Sigmoid colon (tissue), 3 donors: ENCODE measurements at regions not wholly inside any gene's neighbourhood (a gene's known extent, or its start where the extent isn't known, plus 50 kb on each side); places are given as distances from the start of the nearest gene placed in this dataset.

Experiments used
- CTCF ChIP-seq, 4 experiments: fragments of 450-650 bp in 3 of 4; fragments of 200-600 bp in 1 of 4; IDR thresholded peaks; one replicate each; pipeline ENCODE4 v1.5.1; 2016 to 2019; ENCODE audit warnings: antibody characterized with exemption in 4 of 4, mild to moderate bottlenecking in 3 of 4, moderate library complexity in 2 of 4
- POLR2A ChIP-seq, 2 donors: fragments of 450-650 bp; IDR thresholded peaks; one replicate each; pipeline ENCODE4 v1.6.1; 2016; ENCODE audit warnings: antibody characterized with exemption in 2 of 2, mild to moderate bottlenecking in 2 of 2, moderate library complexity in 2 of 2

GRCh38 chr4:57691370-57691769 is 581.2 kb upstream of the IGFBP7 start:
- TF ChIP-seq CTCF (IDR thresholded peaks at IDR 0.05) (no peak), POLR2A (IDR thresholded peaks at IDR 0.05) (no peak)
